HG02623 (cell line): ENCODE measurements at regions not wholly inside any gene's neighbourhood (a gene's known extent, or its start where the extent isn't known, plus 50 kb on each side); places are given as distances from the start of the nearest gene placed in this dataset.
"Not testable (repeated sequence)": the region's sequence is repeated elsewhere in the genome, so short reads cannot be mapped to it uniquely, and the experiment has no call there.

Source experiments
- ATAC-seq: cut with Tn5 transposase; IDR thresholded peaks from one replicate; pipeline ENCODE4 v1.9.1; 2021; ENCODE audit warnings: moderate library complexity; ENCODE audit not compliant: unreplicated experiment

DNA sequence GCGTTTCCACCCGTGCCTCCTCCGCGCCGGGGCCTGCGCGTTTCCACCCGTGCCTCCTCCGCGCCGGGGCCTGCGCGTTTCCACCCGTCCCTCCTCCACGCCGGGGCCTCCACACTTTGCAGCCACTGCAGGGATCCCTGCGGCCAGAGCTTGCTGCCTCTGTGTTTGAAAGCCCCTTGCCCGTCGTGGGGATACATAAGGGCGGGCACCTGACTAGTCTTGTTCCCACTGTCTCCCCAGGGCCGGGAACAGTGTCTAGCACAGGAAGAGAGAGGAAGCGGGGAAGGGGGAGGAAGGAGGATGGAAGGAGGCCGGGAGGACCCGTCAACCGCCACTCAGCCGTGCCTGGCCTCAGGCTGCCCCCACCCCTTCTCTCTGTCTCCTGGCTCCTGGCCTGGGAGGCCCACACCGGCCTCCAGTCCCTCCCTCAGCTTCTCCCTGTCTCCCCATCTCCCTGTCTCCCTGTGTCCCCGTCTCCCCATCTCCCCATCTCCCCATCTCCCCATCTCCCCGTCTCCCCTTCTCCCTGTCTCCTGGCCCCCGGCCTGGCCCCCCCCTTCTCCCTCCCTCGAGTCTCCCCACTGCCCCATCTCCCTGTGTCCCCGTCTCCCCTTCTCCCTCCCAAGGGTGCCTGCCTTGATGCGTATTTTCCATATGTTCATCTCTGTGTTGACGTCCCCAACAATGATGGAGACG, 155.6 kb upstream of the ZNF469 start:
- ATAC-seq, result not testable (repeated sequence)

- ATAC-seq, result not testable (repeated sequence)
Observed at GRCh38 chr16:88227722-88228482, 154.9 kb upstream of the ZNF469 start.

- ATAC-seq, result not testable (repeated sequence)
Observed at GRCh38 chr16:88228751-88229150, 154.0 kb upstream of the ZNF469 start.

- ATAC-seq, result not testable (repeated sequence)
Observed at GRCh38 chr16:88229710-88230109, 153.0 kb upstream of the ZNF469 start.

GRCh38 chr16:88230276-88230966, 152.3 kb upstream of the ZNF469 start:
- ATAC-seq, result not testable (repeated sequence)

DNA sequence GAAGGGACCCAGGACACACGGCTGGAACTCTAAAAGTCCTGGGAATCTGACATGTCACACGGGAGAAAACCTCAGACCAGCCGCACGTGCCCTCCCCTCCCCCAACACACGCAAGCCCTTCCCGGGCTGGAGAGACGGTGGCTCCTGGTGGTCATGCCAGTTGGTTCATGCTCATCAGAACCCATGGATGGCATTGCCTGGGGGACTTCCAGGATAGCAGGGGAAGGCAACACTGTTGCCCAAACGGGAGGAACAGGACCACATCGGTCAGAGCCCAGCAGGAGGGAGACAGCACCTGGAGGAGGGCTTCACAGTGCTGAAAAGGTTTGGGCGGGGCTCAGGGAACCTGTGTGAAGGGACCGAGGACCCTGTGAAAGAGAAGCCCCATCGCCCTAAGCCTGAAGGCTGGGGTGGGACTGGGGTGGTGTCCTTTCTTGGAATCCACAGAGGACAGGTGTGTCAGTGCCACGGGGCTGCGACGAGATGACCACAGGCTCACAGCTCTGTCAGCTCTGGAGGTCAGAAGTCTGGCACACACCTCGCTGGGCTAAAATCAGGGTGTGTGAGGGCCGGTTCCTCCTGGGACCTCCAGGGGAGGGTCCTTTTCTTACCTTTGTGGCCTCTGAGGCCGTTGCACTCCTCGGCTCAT, 151.7 kb upstream of the ZNF469 start:
- not testable (repeated sequence) for ATAC-seq

DNA sequence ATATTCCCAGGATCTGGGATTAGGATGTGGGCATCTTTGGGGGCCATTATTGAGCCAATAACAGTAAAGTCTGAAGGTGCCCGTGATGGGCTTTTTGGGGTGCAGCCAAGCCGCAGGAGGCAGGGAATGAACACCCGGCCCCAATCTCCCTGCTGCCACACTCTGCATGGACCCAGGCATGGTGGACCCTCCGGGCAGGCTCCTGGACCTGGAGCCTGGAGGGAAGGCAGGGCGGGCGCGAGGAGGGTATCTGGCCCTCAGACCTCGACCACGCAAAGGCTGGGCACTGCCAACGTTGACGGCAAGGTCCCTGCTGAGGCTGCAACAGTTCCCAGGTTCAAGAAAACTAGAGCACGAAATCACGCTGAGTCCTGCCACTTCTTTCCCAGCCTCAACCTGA, 150.9 kb upstream of the ZNF469 start:
- not testable (repeated sequence) for ATAC-seq

- ATAC-seq, result not testable (repeated sequence)
Observed at GRCh38 chr16:88232401-88233258, 150.1 kb upstream of the ZNF469 start.

DNA sequence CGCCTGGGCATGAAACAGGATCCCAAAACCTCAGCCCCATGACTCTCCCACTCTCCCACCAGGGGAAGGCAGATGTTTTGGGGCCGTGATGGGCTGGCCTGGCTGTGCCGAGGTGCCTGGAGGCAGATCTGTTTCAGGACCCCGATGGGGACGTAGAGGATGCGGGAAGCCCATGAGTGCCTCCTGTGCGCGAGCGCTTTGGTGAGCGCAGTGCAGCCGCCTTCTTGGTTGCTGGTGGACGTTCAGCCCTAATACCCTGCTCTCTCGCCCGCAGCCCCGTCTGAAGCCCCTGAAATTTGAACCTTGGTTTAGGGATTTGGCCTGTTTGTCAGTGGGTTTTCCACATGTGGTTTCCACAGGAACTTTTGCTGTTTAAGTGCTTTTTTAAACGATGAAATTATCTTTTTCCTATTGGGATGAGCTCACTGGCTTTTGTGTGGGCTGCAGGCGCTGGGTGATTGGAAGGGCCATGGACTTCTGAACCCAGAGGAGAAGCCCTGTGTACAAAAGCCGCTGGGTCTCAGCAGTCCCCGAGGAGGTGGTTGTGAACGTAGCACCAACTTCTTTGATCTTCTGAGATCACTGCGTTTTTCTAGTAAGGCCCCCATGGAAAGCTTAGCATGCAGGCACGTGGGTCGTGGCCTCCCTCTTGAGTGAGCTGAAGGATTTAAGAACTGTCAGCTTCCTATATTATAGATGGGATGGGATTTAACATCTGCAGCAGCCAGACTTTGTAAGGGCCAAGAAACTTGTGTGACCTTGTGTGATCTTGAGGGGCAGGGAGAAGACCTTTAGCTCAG, 148.9 kb upstream of the ZNF469 start:
- not testable (repeated sequence) for ATAC-seq

DNA sequence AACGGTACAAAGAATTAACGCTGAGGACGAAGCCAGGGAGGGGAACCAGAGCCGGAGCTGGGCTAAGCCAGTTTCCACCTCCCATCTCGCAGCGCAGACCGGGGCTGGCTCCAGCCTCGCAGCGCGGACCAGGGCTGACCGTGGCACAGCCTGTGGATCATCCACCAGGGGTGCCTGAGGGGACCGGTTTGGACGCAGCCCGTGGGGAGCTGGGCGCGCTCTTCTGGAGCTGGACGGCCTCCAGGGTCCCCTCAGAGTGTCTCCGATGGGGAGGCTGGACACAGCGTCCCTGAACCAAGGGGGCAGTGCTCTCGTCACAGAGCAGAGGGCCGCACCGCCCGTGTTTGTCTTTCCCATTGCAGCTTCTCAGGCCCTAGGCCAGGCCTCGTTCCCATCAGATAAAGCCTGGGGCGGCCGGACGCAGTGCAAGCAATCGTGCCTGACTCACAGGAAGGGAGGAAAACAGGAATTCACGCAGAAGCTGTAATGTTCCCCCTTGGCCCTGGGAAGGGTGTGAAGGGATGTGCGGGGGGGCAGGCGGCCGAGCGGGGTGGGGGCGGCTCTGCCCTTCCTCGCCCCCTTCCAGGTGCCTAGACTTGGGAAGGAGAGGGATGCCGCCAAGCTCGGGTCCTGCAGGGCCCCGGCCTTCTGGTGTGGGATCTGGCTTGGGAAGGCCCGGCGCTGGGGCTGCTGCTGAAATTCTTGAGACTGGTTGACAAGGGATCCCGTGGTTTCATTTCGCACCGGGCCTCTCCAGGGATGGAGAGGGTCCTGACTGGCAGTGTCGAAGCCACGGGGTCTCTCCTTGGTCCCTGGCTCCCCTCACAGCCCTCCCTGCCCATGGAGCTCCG, 148.1 kb upstream of the ZNF469 start:
- not testable (repeated sequence) for ATAC-seq

- ATAC-seq, result not testable (repeated sequence)
Observed at GRCh38 chr16:88235691-88236090, 147.1 kb upstream of the ZNF469 start.

DNA sequence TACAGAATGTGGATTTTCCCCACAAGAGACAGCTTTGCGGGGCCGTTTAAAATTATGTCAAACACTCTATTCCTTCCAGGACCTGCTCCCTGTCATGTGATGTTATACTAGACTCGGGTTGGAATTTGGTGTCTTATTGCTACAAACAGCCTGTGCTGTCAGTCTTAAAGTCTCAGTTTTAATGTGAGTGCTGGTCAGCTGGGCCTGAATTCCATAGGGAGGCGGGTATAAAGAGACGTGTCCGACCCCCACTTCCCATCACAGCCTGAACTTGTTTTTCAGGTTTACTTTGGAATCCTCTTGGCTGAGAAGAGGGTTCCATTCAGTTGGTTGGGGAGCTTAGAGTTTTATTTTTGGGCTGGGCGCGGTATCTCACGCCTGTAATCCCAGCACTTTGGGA, 146.5 kb upstream of the ZNF469 start:
- ATAC-seq, result not testable (repeated sequence)

DNA sequence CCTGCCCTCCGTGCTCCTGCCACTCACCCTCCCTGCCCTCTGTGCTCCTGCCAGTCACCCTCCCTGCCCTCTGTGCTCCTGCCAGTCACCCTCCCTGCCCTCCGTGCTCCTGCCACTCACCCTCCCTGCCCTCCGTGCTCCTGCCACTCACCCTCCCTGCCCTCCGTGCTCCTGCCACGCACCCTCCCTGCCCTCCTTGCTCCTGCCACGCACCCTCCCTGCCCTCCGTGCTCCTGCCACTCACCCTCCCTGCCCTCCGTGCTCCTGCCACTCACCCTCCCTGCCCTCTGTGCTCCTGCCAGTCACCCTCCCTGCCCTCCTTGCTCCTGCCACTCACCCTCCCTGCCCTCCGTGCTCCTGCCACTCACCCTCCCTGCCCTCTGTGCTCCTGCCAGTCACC, 145.4 kb upstream of the ZNF469 start:
- not testable (repeated sequence) for ATAC-seq

GRCh38 chr16:88237761-88238415, 144.9 kb upstream of the ZNF469 start:
- ATAC-seq, result not testable (repeated sequence)

GRCh38 chr16:88238732-88239274, 144.0 kb upstream of the ZNF469 start:
- not testable (repeated sequence) for ATAC-seq

GRCh38 chr16:88240118-88240517, 142.6 kb upstream of the ZNF469 start:
- ATAC-seq, result not testable (repeated sequence)

- not testable (repeated sequence) for ATAC-seq
Observed at GRCh38 chr16:88240776-88241175, 142.0 kb upstream of the ZNF469 start.
